Prostate gland (tissue), 2 donors: ENCODE measurements at regions not wholly inside any gene's neighbourhood (a gene's known extent, or its start where the extent isn't known, plus 50 kb on each side); places are given as distances from the start of the nearest gene placed in this dataset.

Experiments used
- DNase-seq: peaks from one replicate; pipeline ENCODE4 v3.0.0-alpha.2; 2019; ENCODE audit warnings: low spot score
- H3K27ac ChIP-seq, 2 donors: fragments of 200-600 bp; sonication (generic); 2 replicates each; pipeline ENCODE4 v1.5.1; 2017 to 2019
- H3K27me3 ChIP-seq: fragments of 200-600 bp; sonication (generic); replicated peaks from 2 replicates; pipeline ENCODE4 v1.5.1; 2019; ENCODE audit not compliant: insufficient read depth
- H3K36me3 ChIP-seq, 2 donors: fragments of 200-600 bp; sonication (generic); 1 replicate in 1 of 2; 2 replicates in 1 of 2; pipeline versions ENCODE4 v1.5.1 to v1.8.1; 2017 to 2019
- H3K4me1 ChIP-seq: fragments of 200-600 bp; sonication (generic); replicated peaks from 2 replicates; pipeline ENCODE4 v1.5.1; 2019
- H3K4me3 ChIP-seq, 2 donors: fragments of 200-600 bp; sonication (generic); 2 replicates each; pipeline ENCODE4 v1.5.1; 2017 to 2019
- H3K9me3 ChIP-seq: fragments of 200-600 bp; sonication (generic); 2 replicates; pipeline ENCODE4 v1.5.1; 2017
- CTCF ChIP-seq, 4 experiments: fragments of 200-600 bp in 2 of 4; fragments of 450-650 bp in 2 of 4; sonication (generic) in 2 of 4; IDR thresholded peaks; 1 replicate in 3 of 4; 2 replicates in 1 of 4; pipeline ENCODE4 v1.5.1; 2016 to 2019; ENCODE audit warnings: antibody characterized with exemption in 4 of 4, mild to moderate bottlenecking in 2 of 4, moderate library complexity in 2 of 4
- POLR2A ChIP-seq: fragments of 450-650 bp; IDR thresholded peaks from one replicate; pipeline ENCODE4 v1.6.1; 2016; ENCODE audit warnings: antibody characterized with exemption, mild to moderate bottlenecking
- POLR2AphosphoS5 ChIP-seq: sonication (generic); formaldehyde crosslinking; IDR thresholded peaks from one replicate; pipeline ENCODE4 v1.6.1; 2017; ENCODE audit warnings: antibody characterized with exemption
- WGBS: methylation state at CpG from one replicate; pipeline ENCODE4 v1.1.5; 2018; 5-methylcytosine and 5-hydroxymethylcytosine counted together
- intact Hi-C: fragments of 100-400 bp; cut with DNase I; formaldehyde crosslinking; loops from one replicate; pipeline ENCODE4 v1.14.2; 2022

- DNase-seq, result no peak
- intact Hi-C loops, result no loop called here
- Histone ChIP-seq H3K36me3 (no peaks in the 10 kb centered on the region), H3K4me1 (no peaks in the 10 kb centered on the region), H3K27ac (no peak overlapping the region), H3K4me3 (no peak overlapping the region), H3K27me3 (no peaks in the 10 kb centered on the region), H3K9me3 (no peaks in the 10 kb centered on the region)
- no peak for TF ChIP-seq CTCF (IDR thresholded peaks at IDR 0.05)
- no peak for TF ChIP-seq POLR2AphosphoS5
- no peak for TF ChIP-seq POLR2A
- WGBS, result 83% methylated on average over 3 of the region's 3 CpGs
Observed at GRCh38 chr2:62313449-62314227, 117.7 kb downstream of the B3GNT2 start.

- DNase-seq, result no peak
- Histone ChIP-seq H3K4me3 (no peak overlapping the region), H3K27ac (no peak overlapping the region)
Observed at GRCh38 chr2:62309465-62310091, 113.7 kb downstream of the B3GNT2 start.

GRCh38 chr2:62309081-62309464 is 113.2 kb downstream of the B3GNT2 start:
- Histone ChIP-seq H3K27me3 (no peaks in the 10 kb centered on the region), H3K4me1 (peaks cover 15% of the 10 kb centered on the region), H3K36me3 (no peaks in the 10 kb centered on the region), H3K27ac (no peak overlapping the region), H3K4me3 (no peak overlapping the region), H3K9me3 (no peaks in the 10 kb centered on the region)
- intact Hi-C loops, result no loop called here
- DNase-seq, result no peak
- 100% methylated on average over 1 of the region's 1 CpG for WGBS
- TF ChIP-seq POLR2A (no peak), POLR2AphosphoS5 (no peak), CTCF (IDR thresholded peaks at IDR 0.05) (no peak)

More at GRCh38 chr2:62309465-62310091, 113.7 kb downstream of the B3GNT2 start:
- H3K36me3 ChIP-seq, result no peaks in the 10 kb centered on the region
- intact Hi-C loops, result no loop called here
- 40% methylated on average over 17 of the region's 17 CpGs for WGBS
- H3K9me3 ChIP-seq, result no peaks in the 10 kb centered on the region
- peaks cover 15% of the 10 kb centered on the region for H3K4me1 ChIP-seq
- H3K27me3 ChIP-seq, result no peaks in the 10 kb centered on the region
- TF ChIP-seq CTCF (IDR thresholded peaks at IDR 0.05) (no peak), POLR2AphosphoS5 (no peak), POLR2A (no peak)

- peak; percentile 33 for DNase-seq
- Histone ChIP-seq H3K36me3 (no peaks in the 10 kb centered on the region), H3K4me1 (peaks cover 15% of the 10 kb centered on the region), H3K4me3 (no peak overlapping the region), H3K27me3 (no peaks in the 10 kb centered on the region), H3K9me3 (no peaks in the 10 kb centered on the region), H3K27ac (peak overlapping the region; percentile 73 to 81)
- TF ChIP-seq POLR2AphosphoS5 (peak; percentile 4), CTCF (IDR thresholded peaks at IDR 0.05) (no peak)
- WGBS, result 71% methylated on average over 15 of the region's 15 CpGs
- intact Hi-C loops, result no loop called here
Observed at GRCh38 chr2:62307469-62308389, 111.8 kb downstream of the B3GNT2 start.
